Prostate gland (tissue), 2 donors: ENCODE measurements at regions not wholly inside any gene's neighbourhood (a gene's known extent, or its start where the extent isn't known, plus 50 kb on each side); places are given as distances from the start of the nearest gene placed in this dataset.
"Not testable (repeated sequence)": the region's sequence is repeated elsewhere in the genome, so short reads cannot be mapped to it uniquely, and the experiment has no call there.

Source experiments
- DNase-seq: peaks from one replicate; pipeline ENCODE4 v3.0.0-alpha.2; 2019; ENCODE audit warnings: low spot score
- H3K27ac ChIP-seq, 2 donors: fragments of 200-600 bp; sonication (generic); 2 replicates each; pipeline ENCODE4 v1.5.1; 2017 to 2019
- H3K27me3 ChIP-seq: fragments of 200-600 bp; sonication (generic); replicated peaks from 2 replicates; pipeline ENCODE4 v1.5.1; 2019; ENCODE audit not compliant: insufficient read depth
- H3K36me3 ChIP-seq, 2 donors: fragments of 200-600 bp; sonication (generic); 1 replicate in 1 of 2; 2 replicates in 1 of 2; pipeline versions ENCODE4 v1.5.1 to v1.8.1; 2017 to 2019
- H3K4me1 ChIP-seq: fragments of 200-600 bp; sonication (generic); replicated peaks from 2 replicates; pipeline ENCODE4 v1.5.1; 2019
- H3K4me3 ChIP-seq, 2 donors: fragments of 200-600 bp; sonication (generic); 2 replicates each; pipeline ENCODE4 v1.5.1; 2017 to 2019
- H3K9me3 ChIP-seq: fragments of 200-600 bp; sonication (generic); 2 replicates; pipeline ENCODE4 v1.5.1; 2017
- POLR2A ChIP-seq: fragments of 450-650 bp; IDR thresholded peaks from one replicate; pipeline ENCODE4 v1.6.1; 2016; ENCODE audit warnings: antibody characterized with exemption, mild to moderate bottlenecking
- POLR2AphosphoS5 ChIP-seq: sonication (generic); formaldehyde crosslinking; IDR thresholded peaks from one replicate; pipeline ENCODE4 v1.6.1; 2017; ENCODE audit warnings: antibody characterized with exemption
- WGBS: methylation state at CpG from one replicate; pipeline ENCODE4 v1.1.5; 2018; 5-methylcytosine and 5-hydroxymethylcytosine counted together
- intact Hi-C: fragments of 100-400 bp; cut with DNase I; formaldehyde crosslinking; loops from one replicate; pipeline ENCODE4 v1.14.2; 2022
- TF ChIP-seq, protein P1 (sequence below), 4 experiments: fragments of 200-600 bp in 2 of 4; fragments of 450-650 bp in 2 of 4; sonication (generic) in 2 of 4; IDR thresholded peaks; 1 replicate in 3 of 4; 2 replicates in 1 of 4; pipeline ENCODE4 v1.5.1; 2016 to 2019; ENCODE audit warnings: antibody characterized with exemption in 4 of 4, mild to moderate bottlenecking in 2 of 4, moderate library complexity in 2 of 4

DNA sequence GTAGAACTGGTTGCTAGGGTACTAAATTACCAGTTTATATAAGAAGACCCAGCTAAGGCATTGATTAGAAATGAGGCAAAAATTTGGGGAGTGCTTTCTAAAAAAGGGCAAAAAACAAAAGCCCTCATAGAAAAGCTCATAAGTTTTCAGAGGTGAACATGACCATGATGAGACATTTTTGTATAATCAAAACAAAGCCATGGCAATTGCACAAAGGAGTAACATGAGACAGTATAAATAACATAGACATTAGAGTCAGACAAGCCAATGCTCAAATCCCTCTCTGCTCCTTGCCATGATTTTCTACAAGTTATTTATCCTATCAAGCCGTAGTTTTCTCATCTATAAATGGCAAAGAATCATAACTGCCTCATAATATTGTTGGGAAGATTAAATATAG is 112.2 kb upstream of the ADTRP start:
- intact Hi-C loops: no loop called here

DNA sequence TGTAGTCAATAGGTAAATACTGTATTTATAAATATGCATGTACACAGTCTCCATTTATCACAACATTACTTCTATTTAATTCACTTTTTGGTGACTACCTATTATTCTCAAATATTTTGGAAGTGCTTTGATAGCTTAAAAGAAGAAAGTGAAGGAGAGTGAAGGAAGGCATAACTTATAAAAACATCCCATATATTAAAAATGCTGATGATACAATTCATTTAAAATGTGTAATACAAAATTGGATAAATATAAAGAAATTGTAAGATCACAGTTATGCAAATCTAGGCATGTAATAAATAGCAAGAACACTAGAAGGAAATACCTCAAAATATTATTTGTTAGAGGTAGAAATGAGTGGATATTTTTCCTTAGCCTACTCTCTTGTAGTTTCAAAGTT is 111.6 kb upstream of the ADTRP start:
- no peaks in the 10 kb centered on the region for H3K4me1 ChIP-seq
- H3K4me3 ChIP-seq: no peak overlapping the region
- no peaks in the 10 kb centered on the region for H3K9me3 ChIP-seq
- H3K36me3 ChIP-seq: no peaks in the 10 kb centered on the region
- H3K27me3 ChIP-seq: no peaks in the 10 kb centered on the region
- H3K27ac ChIP-seq: no peak overlapping the region
- TF ChIP-seq, protein P1, sequence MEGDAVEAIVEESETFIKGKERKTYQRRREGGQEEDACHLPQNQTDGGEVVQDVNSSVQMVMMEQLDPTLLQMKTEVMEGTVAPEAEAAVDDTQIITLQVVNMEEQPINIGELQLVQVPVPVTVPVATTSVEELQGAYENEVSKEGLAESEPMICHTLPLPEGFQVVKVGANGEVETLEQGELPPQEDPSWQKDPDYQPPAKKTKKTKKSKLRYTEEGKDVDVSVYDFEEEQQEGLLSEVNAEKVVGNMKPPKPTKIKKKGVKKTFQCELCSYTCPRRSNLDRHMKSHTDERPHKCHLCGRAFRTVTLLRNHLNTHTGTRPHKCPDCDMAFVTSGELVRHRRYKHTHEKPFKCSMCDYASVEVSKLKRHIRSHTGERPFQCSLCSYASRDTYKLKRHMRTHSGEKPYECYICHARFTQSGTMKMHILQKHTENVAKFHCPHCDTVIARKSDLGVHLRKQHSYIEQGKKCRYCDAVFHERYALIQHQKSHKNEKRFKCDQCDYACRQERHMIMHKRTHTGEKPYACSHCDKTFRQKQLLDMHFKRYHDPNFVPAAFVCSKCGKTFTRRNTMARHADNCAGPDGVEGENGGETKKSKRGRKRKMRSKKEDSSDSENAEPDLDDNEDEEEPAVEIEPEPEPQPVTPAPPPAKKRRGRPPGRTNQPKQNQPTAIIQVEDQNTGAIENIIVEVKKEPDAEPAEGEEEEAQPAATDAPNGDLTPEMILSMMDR (IDR thresholded peaks at IDR 0.05): no peak
- TF ChIP-seq POLR2AphosphoS5: no peak
- TF ChIP-seq POLR2A: no peak
- intact Hi-C loops: no loop called here
- DNase-seq: no peak

More for the DNA sequence above, 112.2 kb upstream of the ADTRP start:
- no peak for DNase-seq
- H3K27me3 ChIP-seq: no peaks in the 10 kb centered on the region
- H3K27ac ChIP-seq: no peak overlapping the region
- H3K9me3 ChIP-seq: no peaks in the 10 kb centered on the region
- no peak overlapping the region for H3K4me3 ChIP-seq
- no peaks in the 10 kb centered on the region for H3K36me3 ChIP-seq
- TF ChIP-seq, protein P1 (IDR thresholded peaks at IDR 0.05): no peak
- TF ChIP-seq POLR2A: no peak
- TF ChIP-seq POLR2AphosphoS5: no peak
- H3K4me1 ChIP-seq: no peaks in the 10 kb centered on the region
- 59% methylated on average over 1 of the region's 1 CpG for WGBS

DNA sequence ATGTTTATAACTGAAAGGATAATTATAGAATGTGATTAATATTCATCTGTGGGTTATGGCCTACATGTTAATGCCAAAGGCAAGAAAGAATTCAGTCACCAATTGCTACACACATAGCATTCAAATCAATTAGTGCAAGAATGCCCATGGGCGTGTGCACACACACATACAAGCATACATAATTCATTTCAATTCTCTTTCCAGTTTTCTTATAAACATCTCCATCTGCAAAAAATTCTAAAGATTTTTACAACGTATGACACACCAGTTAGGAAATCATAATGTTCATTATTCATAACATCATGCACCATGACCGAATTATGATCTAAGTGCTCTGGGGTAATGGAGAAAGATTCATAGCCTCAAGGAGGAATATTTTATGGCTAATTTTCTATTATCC is 111.0 kb upstream of the ADTRP start:
- H3K4me1 ChIP-seq: no peaks in the 10 kb centered on the region
- H3K4me3 ChIP-seq: no peak overlapping the region
- TF ChIP-seq, protein P1 (IDR thresholded peaks at IDR 0.05): no peak
- TF ChIP-seq POLR2AphosphoS5: no peak
- TF ChIP-seq POLR2A: no peak
- no peaks in the 10 kb centered on the region for H3K9me3 ChIP-seq
- H3K36me3 ChIP-seq: no peaks in the 10 kb centered on the region
- DNase-seq: no peak
- H3K27me3 ChIP-seq: no peaks in the 10 kb centered on the region
- intact Hi-C loops: no loop called here
- no peak overlapping the region for H3K27ac ChIP-seq
- WGBS: 84% methylated on average over 3 of the region's 3 CpGs

DNA sequence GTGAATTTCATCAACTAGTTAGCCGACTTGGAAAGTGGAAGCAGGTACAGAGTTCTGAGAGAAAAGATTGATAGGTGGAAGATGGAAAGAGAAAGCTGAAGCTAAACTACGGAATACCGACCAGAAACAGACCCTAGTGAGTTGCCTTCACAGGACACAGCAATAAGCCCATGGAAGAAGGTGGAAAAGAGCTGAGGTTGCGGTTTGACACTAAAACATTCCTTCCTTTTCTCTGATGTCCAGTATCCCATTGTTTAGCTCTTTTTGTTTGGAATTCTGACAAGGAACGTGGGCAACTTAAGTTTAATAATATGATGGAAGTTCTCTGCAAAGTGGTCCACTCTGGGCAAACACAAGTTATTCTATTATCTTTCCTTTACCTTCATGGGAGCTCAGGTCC is 110.1 kb upstream of the ADTRP start:
- Histone ChIP-seq H3K4me1 (no peaks in the 10 kb centered on the region), H3K27me3 (no peaks in the 10 kb centered on the region), H3K9me3 (no peaks in the 10 kb centered on the region), H3K4me3 (no peak overlapping the region), H3K36me3 (no peaks in the 10 kb centered on the region), H3K27ac (no peak overlapping the region)
- WGBS: 93% methylated on average over 5 of the region's 5 CpGs
- intact Hi-C loops: no loop called here
- TF ChIP-seq, protein P1 (IDR thresholded peaks at IDR 0.05): no peak
- no peak for TF ChIP-seq POLR2AphosphoS5
- no peak for TF ChIP-seq POLR2A
- no peak for DNase-seq

DNA sequence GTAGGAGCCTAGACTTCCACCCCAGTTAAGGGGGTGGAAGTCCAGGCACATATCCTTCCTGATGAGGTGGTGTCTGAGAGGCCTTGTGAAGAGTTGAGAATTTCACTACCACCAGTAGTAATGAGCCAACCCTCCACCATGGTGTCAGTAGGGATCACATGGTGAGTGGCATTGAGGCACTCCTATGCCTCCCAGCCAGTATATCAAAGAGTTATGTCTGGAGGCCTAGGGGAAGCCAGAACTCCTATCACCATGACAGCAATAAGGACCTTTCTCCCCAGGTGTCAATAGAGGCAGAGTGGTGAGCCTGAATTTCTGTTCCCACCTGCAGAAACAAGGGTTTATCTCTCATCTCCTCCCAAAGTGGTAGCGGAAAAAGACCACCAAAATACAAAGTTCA is 106.6 kb upstream of the ADTRP start:
- intact Hi-C loops: no loop called here
- no peak overlapping the region for H3K27ac ChIP-seq
- WGBS: 96% methylated on average over 1 of the region's 1 CpG
- no peak overlapping the region for H3K4me3 ChIP-seq
- no peaks in the 10 kb centered on the region for H3K27me3 ChIP-seq
- no peaks in the 10 kb centered on the region for H3K36me3 ChIP-seq
- no peak for DNase-seq
- no peaks in the 10 kb centered on the region for H3K9me3 ChIP-seq
- TF ChIP-seq, protein P1 (IDR thresholded peaks at IDR 0.05): no peak
- no peak for TF ChIP-seq POLR2AphosphoS5
- H3K4me1 ChIP-seq: no peaks in the 10 kb centered on the region

DNA sequence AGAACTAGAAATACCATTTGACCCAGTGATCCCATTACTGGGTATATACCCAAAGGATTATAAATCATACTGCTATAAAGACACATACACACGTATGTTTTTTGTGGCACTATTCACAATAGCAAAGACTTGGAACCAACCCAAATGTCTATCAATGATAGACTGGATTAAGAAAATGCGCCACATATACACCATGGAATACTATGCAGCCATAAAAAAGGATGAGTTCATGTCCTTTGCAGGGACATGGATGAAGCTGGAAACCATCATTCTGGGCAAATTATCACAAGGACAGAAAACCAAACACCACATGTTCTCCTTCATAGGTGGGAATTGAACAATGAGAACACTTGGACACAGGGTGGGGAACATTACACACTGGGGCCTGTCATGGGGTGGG is 104.9 kb upstream of the ADTRP start:
- H3K4me1 ChIP-seq, H3K9me3 ChIP-seq, H3K27ac ChIP-seq, H3K36me3 ChIP-seq, intact Hi-C loops, H3K27me3 ChIP-seq, H3K4me3 ChIP-seq, DNase-seq: not testable (repeated sequence)
- WGBS: 86% methylated on average over 2 of the region's 2 CpGs

DNA sequence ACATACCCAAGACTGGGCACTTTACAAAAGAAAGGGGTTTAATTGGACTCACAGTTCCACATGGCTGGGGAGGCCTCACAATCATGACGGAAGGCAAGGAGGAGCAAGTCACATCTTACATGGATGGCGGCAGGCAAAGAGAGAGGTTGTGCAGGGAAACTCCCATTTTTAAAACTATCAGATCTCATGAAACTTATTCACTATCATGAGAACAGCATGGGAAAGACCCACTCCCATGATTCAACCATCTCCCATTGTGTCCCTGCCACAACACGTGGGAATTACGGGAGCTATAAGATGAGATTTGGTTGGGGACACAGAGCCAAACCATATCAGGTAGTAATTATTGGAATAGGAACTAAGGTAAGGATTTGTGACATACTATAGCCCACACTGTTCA is 101.6 kb upstream of the ADTRP start:
- WGBS: 97% methylated on average over 4 of the region's 4 CpGs
- DNase-seq, H3K27ac ChIP-seq, H3K4me3 ChIP-seq, H3K9me3 ChIP-seq, H3K4me1 ChIP-seq, intact Hi-C loops, H3K36me3 ChIP-seq, H3K27me3 ChIP-seq: not testable (repeated sequence)
